ENCODE measurements at regions not wholly inside any gene's neighbourhood (a gene's known extent, or its start where the extent isn't known, plus 50 kb on each side); places are given as distances from the start of the nearest gene placed in this dataset.
A peak's percentile ranks its signal among the peaks of the same experiment; 100 is the strongest.

- dilution Hi-C loops (cut with MboI; ENCODE audit: extremely low pct_ligation_motif_present, low sequenced_read_pairs): no loop called here
- peak overlapping the region; percentile 73 for H3K27ac ChIP-seq (ENCODE audit: control insufficient read depth, insufficient read depth, low read length)
These were observed 334.4 kb upstream of the ACTBL2 start for GRCh38 chr5:57817001-57817453.

GRCh38 chr5:57816108-57816507 is 333.5 kb upstream of the ACTBL2 start:
- no peak overlapping the region for H3K9ac ChIP-seq (ENCODE audit: control insufficient read depth, extremely low read depth, insufficient read depth, low read length)
- peak overlapping the region; percentile 73 for H3K27ac ChIP-seq (ENCODE audit: control insufficient read depth, insufficient read depth, low read length)

More at GRCh38 chr5:57817001-57817453, 334.4 kb upstream of the ACTBL2 start:
- TF ChIP-seq EZH2 (IDR thresholded peaks at IDR 0.05; ENCODE audit: low read length) (no peak), CTCF (optimal IDR thresholded peaks at IDR 0.05 in 1 of 3, IDR thresholded peaks at IDR 0.05 in 1 of 3, conservative IDR thresholded peaks at IDR 0.05 in 1 of 3; ENCODE audit: extremely low read depth in 1 of 3, insufficient read depth in 2 of 3, low read length in 3 of 3) (no peak)
- DNase-seq (ENCODE audit: low read depth, low spot score) (no peak), FAIRE-seq (no peak)
- H3K4me3 ChIP-seq (ENCODE audit: control insufficient read depth in 2 of 3, extremely low read depth in 1 of 3, insufficient read depth in 2 of 3, low read depth in 1 of 3, low read length in 3 of 3): no peak overlapping the region
- no peaks in the 10 kb centered on the region for H3K9me3 ChIP-seq (ENCODE audit: control insufficient read depth, low read depth, low read length)
- no peak overlapping the region for H3K9ac ChIP-seq (ENCODE audit: control insufficient read depth, extremely low read depth, insufficient read depth, low read length)
- H3K36me3 ChIP-seq (ENCODE audit: control insufficient read depth in 2 of 2, extremely low read depth in 1 of 2, insufficient read depth in 2 of 2, low read length in 2 of 2): no peaks in the 10 kb centered on the region
- no peak overlapping the region for H3K4me2 ChIP-seq (ENCODE audit: control insufficient read depth, extremely low read depth, insufficient read depth, low read depth, low read length)
- no peaks in the 10 kb centered on the region for H3K9me1 ChIP-seq (ENCODE audit: control insufficient read depth, extremely low read depth, insufficient read depth, low read length)
- no peaks in the 10 kb centered on the region for H3K27me3 ChIP-seq (ENCODE audit: control insufficient read depth, extremely low read depth, insufficient read depth, low read length)
- H4K20me1 ChIP-seq (ENCODE audit: control insufficient read depth, extremely low read depth, insufficient read depth, low read length): no peaks in the 10 kb centered on the region
- H3K79me2 ChIP-seq (ENCODE audit: control insufficient read depth, insufficient read depth, low read length): no peaks in the 10 kb centered on the region
- H3K4me1 ChIP-seq (ENCODE audit: control insufficient read depth, extremely low read depth, insufficient read depth, low read length): peaks cover 22% of the 10 kb centered on the region
- peak overlapping the region; percentile 16 for H2AFZ ChIP-seq (ENCODE audit: control insufficient read depth, low read length)

More at GRCh38 chr5:57816108-57816507, 333.5 kb upstream of the ACTBL2 start:
- H3K9me1 ChIP-seq (ENCODE audit: control insufficient read depth, extremely low read depth, insufficient read depth, low read length): no peaks in the 10 kb centered on the region
- H3K4me3 ChIP-seq (ENCODE audit: control insufficient read depth in 2 of 3, extremely low read depth in 1 of 3, insufficient read depth in 2 of 3, low read depth in 1 of 3, low read length in 3 of 3): no peak overlapping the region
- no peak for DNase-seq (ENCODE audit: low read depth, low spot score)
- H4K20me1 ChIP-seq (ENCODE audit: control insufficient read depth, extremely low read depth, insufficient read depth, low read length): no peaks in the 10 kb centered on the region
- peaks cover 22% of the 10 kb centered on the region for H3K4me1 ChIP-seq (ENCODE audit: control insufficient read depth, extremely low read depth, insufficient read depth, low read length)
- TF ChIP-seq CTCF (optimal IDR thresholded peaks at IDR 0.05 in 1 of 3, IDR thresholded peaks at IDR 0.05 in 1 of 3, conservative IDR thresholded peaks at IDR 0.05 in 1 of 3; ENCODE audit: extremely low read depth in 1 of 3, insufficient read depth in 2 of 3, low read length in 3 of 3) (no peak), EZH2 (IDR thresholded peaks at IDR 0.05; ENCODE audit: low read length) (no peak)
- no peak overlapping the region for H3K4me2 ChIP-seq (ENCODE audit: control insufficient read depth, extremely low read depth, insufficient read depth, low read depth, low read length)
- FAIRE-seq: peak; percentile 98
- dilution Hi-C loops (cut with MboI; ENCODE audit: extremely low pct_ligation_motif_present, low sequenced_read_pairs): no loop called here
- H3K36me3 ChIP-seq (ENCODE audit: control insufficient read depth in 2 of 2, extremely low read depth in 1 of 2, insufficient read depth in 2 of 2, low read length in 2 of 2): no peaks in the 10 kb centered on the region
- no peaks in the 10 kb centered on the region for H3K27me3 ChIP-seq (ENCODE audit: control insufficient read depth, extremely low read depth, insufficient read depth, low read length)
- no peaks in the 10 kb centered on the region for H3K9me3 ChIP-seq (ENCODE audit: control insufficient read depth, low read depth, low read length)
- no peak overlapping the region for H2AFZ ChIP-seq (ENCODE audit: control insufficient read depth, low read length)
- no peaks in the 10 kb centered on the region for H3K79me2 ChIP-seq (ENCODE audit: control insufficient read depth, insufficient read depth, low read length)
